ENCODE measurements at regions not wholly inside any gene's neighbourhood (a gene's known extent, or its start where the extent isn't known, plus 50 kb on each side); places are given as distances from the start of the nearest gene placed in this dataset.

GRCh38 chrX:94744786-94745185 is 1070.8 kb downstream of the FAM133A start:
- DNase-seq (ENCODE audit: low read depth) = no peak
- TF ChIP-seq, protein P1, sequence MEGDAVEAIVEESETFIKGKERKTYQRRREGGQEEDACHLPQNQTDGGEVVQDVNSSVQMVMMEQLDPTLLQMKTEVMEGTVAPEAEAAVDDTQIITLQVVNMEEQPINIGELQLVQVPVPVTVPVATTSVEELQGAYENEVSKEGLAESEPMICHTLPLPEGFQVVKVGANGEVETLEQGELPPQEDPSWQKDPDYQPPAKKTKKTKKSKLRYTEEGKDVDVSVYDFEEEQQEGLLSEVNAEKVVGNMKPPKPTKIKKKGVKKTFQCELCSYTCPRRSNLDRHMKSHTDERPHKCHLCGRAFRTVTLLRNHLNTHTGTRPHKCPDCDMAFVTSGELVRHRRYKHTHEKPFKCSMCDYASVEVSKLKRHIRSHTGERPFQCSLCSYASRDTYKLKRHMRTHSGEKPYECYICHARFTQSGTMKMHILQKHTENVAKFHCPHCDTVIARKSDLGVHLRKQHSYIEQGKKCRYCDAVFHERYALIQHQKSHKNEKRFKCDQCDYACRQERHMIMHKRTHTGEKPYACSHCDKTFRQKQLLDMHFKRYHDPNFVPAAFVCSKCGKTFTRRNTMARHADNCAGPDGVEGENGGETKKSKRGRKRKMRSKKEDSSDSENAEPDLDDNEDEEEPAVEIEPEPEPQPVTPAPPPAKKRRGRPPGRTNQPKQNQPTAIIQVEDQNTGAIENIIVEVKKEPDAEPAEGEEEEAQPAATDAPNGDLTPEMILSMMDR (conservative IDR thresholded peaks at IDR 0.05; ENCODE audit: low read depth, low read length) = no peak
- no peak overlapping the region for H3K4me3 ChIP-seq (ENCODE audit: low read depth, low read length)

DNA sequence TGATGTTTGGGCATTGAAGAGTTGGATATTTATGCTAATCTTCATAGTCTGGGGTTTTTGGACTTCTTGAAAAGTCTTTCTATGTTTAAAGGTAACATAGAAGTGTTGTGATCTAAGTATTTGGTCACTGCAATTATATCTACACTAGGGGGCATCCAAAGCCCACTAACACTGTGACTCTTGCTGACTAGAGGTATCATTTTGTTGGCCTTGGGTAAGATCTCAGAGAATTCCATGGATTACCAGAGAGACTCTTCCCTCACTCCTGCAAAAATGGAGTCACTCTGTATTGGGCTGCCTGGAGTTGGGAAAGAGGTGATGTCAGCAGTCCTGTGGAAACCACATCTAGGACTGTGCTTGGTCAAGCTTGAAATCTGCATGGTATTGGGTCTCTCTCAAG is 1077.6 kb downstream of the FAM133A start:
- no peak for DNase-seq (ENCODE audit: low read depth)
- no peak overlapping the region for H3K4me3 ChIP-seq (ENCODE audit: low read depth, low read length)
- TF ChIP-seq, protein P1 (conservative IDR thresholded peaks at IDR 0.05; ENCODE audit: low read depth, low read length) = no peak

DNA sequence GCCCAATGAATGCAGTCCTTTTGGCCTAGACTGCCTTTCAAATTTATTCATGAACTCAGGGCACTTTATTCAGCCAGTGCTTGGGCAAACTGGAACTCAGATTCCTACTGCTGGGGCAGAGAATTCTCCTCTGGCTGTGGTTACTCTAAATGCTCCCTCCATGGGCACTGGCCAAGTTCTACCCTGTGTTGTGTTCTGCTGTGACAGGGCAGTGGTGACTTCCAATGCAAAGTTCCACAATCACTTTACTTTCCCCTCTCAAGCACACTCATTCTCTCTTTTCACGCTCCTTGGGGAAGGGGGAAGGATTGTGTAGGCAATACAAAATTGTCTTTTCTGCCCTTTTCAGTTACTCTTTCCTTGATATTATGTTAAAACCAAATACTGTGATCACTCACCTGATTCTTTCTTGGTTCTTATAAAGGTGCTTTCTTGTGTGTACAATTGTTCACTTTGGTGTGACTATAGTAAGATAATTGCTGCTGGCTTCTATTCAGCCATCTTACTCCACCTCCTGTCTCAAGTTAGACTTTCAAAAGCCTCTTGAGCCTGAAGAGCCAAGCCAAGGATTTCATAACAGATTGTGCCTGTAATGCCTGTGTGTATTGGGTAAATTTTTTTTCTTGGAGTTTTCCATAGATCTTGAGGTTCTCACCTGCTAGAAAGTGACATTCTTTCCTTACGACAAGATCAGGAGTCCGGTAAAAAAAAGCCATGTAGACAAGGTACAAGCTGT is 1078.6 kb downstream of the FAM133A start:
- DNase-seq (ENCODE audit: low read depth) = no peak
- TF ChIP-seq, protein P1 (conservative IDR thresholded peaks at IDR 0.05; ENCODE audit: low read depth, low read length) = no peak
- no peak overlapping the region for H3K4me3 ChIP-seq (ENCODE audit: low read depth, low read length)

GRCh38 chrX:94758130-94758529 is 1084.1 kb downstream of the FAM133A start:
- H3K4me3 ChIP-seq (ENCODE audit: low read depth, low read length) = no peak overlapping the region
- TF ChIP-seq, protein P1 (conservative IDR thresholded peaks at IDR 0.05; ENCODE audit: low read depth, low read length) = no peak
- DNase-seq (ENCODE audit: low read depth) = no peak

DNA sequence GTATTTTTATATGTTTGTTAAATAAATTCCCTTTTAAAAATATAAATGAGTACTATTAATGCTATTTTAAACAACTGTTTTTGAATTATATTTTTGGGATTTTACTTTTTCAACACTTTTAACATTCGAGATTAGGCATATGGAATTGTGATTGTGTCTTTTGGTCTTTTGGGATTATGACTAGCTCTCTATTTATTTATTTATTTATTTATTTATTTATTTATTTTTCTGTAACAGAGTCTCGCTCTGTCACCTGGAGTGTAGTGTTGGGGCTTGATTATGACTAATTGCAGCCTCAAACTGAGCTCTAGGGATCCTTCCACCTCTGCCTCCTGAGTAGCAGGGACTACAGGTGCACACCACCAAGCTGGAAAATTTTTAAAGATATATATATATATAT is 1101.6 kb downstream of the FAM133A start:
- DNase-seq (ENCODE audit: low read depth) = no peak
- TF ChIP-seq, protein P1 (conservative IDR thresholded peaks at IDR 0.05; ENCODE audit: low read depth, low read length) = no peak
- H3K4me3 ChIP-seq (ENCODE audit: low read depth, low read length) = no peak overlapping the region

GRCh38 chrX:94813541-94813940 is 1139.5 kb downstream of the FAM133A start:
- TF ChIP-seq, protein P1 (conservative IDR thresholded peaks at IDR 0.05; ENCODE audit: low read depth, low read length) = no peak
- H3K4me3 ChIP-seq (ENCODE audit: low read depth, low read length) = no peak overlapping the region
- no peak for DNase-seq (ENCODE audit: low read depth)

GRCh38 chrX:94814216-94814615 is 1140.2 kb downstream of the FAM133A start:
- TF ChIP-seq, protein P1 (conservative IDR thresholded peaks at IDR 0.05; ENCODE audit: low read depth, low read length) = no peak
- DNase-seq (ENCODE audit: low read depth) = no peak
- H3K4me3 ChIP-seq (ENCODE audit: low read depth, low read length) = no peak overlapping the region

Data from choroid plexus epithelial cell (primary cell).